NCI-H1105 (cell line): ENCODE measurements at regions not wholly inside any gene's neighbourhood (a gene's known extent, or its start where the extent isn't known, plus 50 kb on each side); places are given as distances from the start of the nearest gene placed in this dataset.
"Not testable (repeated sequence)": the region's sequence is repeated elsewhere in the genome, so short reads cannot be mapped to it uniquely, and the experiment has no call there.

Experiments used
- DNase-seq: peaks from one replicate; lab custom pipeline; 2025; lab: John Stamatoyannopoulos, UW

- peak; percentile 94 for DNase-seq
These were observed 208.4 kb downstream of the TPST1 start for GRCh38 chr7:66413379-66414114.

DNA sequence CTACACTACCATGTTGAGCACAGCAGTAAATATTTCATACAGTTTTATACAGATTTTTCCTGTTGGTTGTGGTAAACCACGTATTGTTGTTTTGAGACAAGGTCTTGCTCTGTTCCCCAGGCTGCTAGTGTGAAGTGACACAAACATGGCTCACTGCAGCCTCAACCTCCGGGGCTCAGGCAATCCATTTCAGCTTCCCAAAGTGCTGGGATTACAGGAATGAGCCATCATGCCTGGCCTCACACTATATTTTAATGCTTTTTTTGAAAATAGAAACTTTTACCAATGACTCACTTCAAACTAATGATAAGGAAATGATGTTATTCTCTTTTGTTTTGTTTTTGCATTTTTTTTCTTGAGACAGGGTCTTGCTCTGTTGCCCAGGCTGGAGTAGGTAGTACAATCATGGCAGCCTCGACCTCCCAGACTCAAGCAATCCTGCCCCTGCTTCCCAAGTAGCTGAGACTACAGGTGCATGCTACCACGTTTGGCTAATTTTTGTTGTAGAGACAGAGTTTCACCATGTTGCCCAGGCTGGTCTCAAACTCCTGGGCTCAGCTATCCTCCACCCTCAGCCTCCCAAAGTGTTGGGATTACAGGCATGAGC lies 210.6 kb downstream of the TPST1 start:
- no peak for DNase-seq

DNA sequence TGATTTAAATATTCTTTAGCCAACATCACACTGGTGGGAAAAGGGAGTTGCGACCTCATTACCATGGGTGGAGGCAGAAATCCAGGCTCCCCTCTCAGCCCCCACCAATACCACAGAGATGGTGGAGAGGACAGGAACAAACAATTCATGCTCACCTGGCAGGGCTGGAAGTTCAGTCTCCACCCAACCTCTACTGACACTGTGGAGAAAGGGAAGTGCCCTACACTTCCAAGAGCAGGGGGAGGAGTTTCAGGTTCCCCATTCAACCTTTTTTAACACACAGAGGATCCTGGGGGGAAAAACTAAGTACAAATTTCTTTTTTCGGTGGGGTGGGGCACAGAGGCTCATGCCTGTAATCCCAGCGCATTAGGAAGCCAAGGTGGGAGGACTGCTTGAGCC lies 210.1 kb upstream of the KCTD7 start:
- no peak for DNase-seq

GRCh38 chr7:66419210-66419609 lies 209.5 kb upstream of the KCTD7 start:
- no peak for DNase-seq

DNA sequence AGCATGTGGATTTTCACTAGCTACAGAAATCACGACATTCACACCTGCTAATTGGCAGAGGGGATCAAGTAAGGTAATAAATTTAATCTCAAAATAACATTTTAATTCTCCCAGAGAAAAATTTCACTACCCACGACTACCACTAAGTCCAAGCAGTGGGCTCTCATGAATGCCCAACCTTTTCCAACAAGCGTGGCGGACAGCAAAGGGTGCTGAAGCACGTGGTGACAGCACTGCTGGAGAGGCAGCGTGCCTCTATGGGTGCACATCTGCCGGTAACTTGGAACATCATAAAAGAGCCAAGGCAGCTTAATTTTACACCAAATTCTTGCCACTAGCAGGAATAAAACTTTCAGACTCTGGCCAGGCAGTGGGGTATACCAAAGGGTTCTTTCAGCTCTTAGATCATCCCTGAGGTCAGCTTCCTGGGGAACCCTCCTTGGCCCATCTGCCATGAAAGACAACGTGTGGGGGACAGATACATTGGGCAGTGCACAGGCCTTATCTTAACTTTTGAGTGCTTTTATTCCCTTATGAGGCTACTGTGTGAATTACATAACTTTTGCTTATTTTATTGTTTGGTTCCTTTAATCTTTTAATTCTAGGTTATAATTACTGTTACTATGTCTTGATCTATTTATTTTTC lies 206.7 kb upstream of the KCTD7 start:
- no peak for DNase-seq

DNA sequence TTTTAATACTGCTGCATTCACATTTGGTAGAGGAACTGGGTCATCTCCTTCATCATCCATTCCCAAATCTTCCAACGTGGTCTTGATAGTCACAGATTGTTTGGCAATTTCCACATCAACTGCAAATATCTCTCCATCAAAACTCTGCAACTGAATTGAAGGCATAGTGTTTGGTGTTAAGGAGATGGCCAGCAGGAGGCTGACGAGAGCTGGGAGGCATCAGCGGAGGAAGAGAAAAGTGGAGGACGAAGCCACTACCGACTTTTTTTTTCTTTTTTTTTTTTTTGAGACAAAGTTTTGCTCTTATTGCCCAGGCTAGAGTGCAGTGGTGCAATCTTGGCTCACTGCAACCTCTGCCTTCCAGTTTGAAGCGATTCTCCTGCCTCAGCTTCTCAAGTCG lies 205.0 kb upstream of the KCTD7 start:
- DNase-seq = no peak

DNA sequence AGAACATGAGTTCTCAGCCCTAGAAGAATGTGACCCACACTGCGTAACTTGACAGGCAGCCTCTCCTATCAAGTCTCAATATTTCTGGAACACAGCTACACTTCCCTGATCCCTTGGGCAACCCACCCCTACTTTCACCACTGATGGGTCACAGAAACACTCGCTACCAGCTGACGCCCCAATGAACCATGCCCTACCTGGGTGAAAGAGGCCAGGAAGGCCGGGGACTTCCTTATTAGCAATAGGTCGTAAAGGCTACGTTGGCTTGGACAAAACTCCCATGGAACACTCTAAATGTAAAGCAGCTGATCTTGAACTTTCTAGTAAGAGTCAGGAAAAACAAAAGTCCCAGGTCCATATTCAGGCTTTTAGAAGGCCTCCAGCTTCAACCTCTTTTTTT lies 202.3 kb upstream of the KCTD7 start:
- DNase-seq = no peak

- DNase-seq = no peak
These were observed 201.7 kb upstream of the KCTD7 start for GRCh38 chr7:66426996-66427395.

DNA sequence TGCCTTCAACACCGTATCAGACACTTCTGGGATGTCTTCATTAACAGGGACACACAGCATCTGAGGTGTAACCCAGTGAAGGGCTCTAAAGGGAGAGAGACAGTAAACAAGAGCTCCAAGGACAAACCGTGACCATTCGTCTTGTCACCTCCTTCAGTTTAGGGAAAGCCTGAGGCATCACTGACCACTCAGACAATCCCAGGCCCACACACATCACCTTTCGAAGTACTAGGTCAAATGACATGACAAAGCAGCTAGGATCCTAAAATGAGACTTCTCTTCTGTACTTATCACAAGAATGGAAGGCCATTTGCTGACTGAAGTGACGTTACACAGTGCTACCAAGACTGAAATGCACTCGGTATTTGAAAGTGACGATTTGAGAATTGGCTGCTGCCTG lies 200.7 kb upstream of the KCTD7 start:
- DNase-seq = no peak

- no peak for DNase-seq
These were observed 199.1 kb upstream of the KCTD7 start for GRCh38 chr7:66429498-66430163.

DNA sequence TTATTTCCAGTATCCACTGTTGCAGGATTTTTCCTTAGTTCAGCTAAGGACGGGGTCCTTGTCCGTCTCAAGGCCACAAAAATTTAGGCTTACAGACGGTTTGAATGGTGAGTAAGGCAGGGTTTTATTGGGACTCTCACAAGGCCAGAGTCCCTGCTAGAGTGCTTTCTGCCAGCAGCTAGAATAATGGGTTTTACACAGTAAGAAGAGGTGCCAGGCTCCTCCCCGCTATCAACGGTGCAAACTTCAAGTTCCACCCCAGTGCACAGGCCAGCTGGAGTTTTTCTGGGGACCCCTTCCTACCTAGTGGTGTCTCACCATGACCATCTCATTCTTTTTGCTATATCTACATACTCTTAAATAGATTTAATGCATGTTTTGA lies 198.5 kb upstream of the KCTD7 start:
- DNase-seq = no peak

DNA sequence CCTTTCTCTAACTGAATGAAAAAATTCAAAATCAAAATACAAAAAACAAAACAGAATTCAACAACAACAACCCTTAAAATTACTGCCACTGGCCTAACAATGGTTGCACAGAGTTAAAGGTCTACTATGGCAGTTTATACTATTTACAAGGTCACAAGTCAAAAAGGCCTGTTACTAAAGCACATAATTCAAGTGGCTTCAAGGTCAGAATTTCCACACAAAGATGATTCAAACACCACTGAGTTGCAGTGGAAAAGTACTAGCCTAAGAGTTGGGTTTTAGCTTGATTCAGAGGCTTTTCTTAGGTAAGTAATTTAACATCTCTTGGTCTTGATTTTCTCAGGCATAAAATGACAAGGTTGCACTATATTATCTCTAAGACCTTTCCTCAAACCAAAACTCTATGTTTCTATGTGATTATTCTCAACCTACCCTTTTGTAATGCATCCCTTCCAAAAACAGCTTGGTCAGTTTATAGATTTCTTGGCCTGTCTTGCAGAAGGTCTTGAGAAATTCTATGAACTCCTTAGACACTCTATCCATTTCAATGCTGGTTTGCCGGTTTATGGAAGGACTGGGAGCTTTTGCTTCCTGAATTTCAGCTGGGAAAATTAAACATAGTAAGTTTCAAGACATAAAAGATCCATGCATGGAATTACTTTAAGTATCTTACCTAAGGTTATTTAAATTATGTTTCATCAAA lies 189.8 kb upstream of the KCTD7 start:
- DNase-seq = not testable (repeated sequence)

DNA sequence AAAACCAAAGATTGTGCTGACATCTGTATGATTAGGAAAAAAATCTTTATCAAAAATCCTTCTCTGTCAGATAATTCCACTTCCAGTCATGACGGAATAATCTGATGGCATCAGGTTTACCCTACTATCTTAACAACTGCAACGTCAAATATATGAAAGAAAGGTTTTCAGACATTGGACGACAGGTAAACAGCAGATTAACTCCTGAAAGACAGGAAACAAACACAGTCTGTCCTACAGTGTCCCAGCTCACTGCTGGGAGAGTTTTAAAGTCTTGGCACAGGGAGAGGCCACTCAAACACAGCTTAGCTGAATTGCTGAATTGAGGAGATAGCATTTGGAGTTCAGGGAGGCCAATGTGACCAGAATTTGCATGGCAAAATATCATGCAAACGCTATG lies 186.3 kb upstream of the KCTD7 start:
- DNase-seq = no peak

GRCh38 chr7:66443946-66444345 lies 184.7 kb upstream of the KCTD7 start:
- no peak for DNase-seq

DNA sequence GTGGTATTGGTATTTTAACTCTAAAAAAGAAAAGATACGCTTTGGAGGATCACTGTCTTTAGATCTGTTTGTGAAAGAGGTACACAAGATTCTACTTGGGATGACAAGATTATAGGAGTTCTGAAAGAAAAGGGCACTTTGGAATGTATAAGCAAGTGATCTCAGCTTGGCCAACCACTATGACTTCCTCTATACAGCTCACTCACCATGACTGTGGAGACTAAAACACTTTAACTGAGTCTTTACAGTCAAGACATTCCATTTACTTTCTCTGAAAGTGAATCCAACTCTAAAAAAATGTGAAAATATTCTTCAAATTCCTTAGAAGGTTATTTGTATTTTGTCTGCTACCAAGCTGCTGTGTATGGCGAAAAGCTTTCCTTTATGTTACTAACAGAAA lies 181.7 kb upstream of the KCTD7 start:
- DNase-seq = not testable (repeated sequence)

DNA sequence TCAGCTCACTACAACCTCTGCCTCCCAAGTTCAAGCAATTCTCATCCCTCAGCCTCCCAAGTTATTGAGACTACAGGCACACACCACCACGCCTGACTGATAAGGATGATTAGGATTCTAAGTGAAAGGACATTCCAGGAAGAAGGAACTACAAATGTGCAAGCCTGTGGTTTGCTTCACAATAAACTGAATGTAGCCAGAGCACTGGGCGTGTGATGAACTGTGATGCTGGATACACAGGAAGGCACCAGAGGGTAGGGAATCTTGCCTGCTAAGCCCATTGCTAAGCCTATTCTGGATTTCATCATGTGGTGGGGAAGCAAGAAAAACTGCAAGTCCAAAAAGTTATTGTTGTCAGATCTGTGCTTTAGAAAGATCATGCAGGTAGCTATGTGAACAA lies 177.9 kb upstream of the KCTD7 start:
- not testable (repeated sequence) for DNase-seq

GRCh38 chr7:66451713-66452112 lies 177.0 kb upstream of the KCTD7 start:
- DNase-seq = not testable (repeated sequence)

- DNase-seq = no peak
These were observed 176.5 kb upstream of the KCTD7 start for GRCh38 chr7:66452165-66452564.

GRCh38 chr7:66453340-66453739 lies 175.3 kb upstream of the KCTD7 start:
- DNase-seq = no peak

DNA sequence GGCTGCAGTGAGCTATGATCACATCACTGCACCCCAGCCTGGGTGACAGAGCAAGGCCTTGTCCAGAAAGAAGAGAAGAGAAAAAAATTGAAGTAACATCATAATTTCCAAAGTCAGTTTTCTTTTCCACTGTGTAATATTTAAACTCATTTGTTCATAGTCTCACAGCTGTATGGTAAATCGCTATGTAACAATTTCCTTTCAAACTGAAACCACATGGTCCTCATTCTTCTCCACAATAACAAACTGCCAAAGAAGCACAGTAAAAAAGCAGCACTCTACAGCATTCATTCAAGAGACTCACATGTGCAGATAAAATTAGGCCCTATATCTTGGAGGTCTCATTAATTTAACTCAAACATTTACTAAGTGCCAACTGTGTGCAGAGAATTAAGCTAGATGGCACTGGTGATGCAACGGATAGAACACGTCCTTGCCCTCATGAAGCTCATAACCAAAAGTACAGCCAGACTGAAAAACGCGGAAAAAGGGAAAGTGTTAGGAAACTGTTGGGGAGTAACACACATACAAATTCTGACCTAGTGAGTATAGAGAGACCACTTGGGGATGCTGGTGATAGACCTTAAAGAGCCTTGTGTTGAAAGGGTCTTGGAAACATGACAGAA lies 174.0 kb upstream of the KCTD7 start:
- DNase-seq = no peak

- DNase-seq = not testable (repeated sequence)
These were observed 173.2 kb upstream of the KCTD7 start for GRCh38 chr7:66455432-66455831.

DNA sequence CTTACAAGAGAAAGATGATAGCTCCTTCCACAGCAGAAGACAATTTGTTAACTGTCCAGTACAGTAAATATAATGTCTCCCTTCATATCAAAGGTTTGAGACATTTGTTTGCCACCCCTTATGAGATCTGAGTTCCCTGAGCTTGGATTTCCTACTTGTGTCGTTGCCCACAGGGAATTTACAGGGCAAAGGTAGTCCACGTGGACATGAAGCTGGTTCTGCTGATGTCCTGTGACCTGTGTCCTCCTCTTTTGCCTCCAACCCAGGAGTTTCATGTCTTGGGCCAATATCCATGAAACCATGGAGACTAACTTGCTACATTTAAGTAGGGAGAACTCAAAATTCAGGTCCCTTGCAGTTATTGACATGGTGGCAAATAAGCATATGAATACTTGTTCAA lies 172.2 kb upstream of the KCTD7 start:
- DNase-seq = not testable (repeated sequence)
